LNCAP (cell line): ENCODE measurements at regions not wholly inside any gene's neighbourhood (a gene's known extent, or its start where the extent isn't known, plus 50 kb on each side); places are given as distances from the start of the nearest gene placed in this dataset.

ENCODE experiments used
- TF ChIP-seq, protein P1 (sequence below): fragments of 450-650 bp; IDR thresholded peaks from 2 replicates; pipeline ENCODE4 v1.5.1; 2017; ENCODE audit warnings: mild to moderate bottlenecking

DNA sequence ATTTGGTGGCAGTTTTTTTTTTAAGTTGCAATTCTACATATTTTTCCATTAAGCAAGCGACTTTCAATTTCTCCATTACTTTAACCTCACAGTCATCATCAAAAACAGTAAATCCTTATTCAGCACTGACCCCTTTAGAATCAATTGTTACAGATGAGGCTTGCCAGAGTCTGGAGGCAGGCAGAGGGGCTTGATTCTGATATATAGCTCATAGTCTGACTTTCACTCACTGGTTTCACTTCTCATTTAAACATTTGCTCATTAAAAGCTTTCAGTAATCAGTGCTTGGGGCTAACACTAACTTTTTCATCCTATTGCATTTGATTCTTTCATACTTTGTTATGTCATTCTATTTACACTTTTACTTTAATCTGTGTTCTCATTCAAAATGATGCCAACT, 88.4 kb downstream of the PYDC2 start:
- TF ChIP-seq, protein P1, sequence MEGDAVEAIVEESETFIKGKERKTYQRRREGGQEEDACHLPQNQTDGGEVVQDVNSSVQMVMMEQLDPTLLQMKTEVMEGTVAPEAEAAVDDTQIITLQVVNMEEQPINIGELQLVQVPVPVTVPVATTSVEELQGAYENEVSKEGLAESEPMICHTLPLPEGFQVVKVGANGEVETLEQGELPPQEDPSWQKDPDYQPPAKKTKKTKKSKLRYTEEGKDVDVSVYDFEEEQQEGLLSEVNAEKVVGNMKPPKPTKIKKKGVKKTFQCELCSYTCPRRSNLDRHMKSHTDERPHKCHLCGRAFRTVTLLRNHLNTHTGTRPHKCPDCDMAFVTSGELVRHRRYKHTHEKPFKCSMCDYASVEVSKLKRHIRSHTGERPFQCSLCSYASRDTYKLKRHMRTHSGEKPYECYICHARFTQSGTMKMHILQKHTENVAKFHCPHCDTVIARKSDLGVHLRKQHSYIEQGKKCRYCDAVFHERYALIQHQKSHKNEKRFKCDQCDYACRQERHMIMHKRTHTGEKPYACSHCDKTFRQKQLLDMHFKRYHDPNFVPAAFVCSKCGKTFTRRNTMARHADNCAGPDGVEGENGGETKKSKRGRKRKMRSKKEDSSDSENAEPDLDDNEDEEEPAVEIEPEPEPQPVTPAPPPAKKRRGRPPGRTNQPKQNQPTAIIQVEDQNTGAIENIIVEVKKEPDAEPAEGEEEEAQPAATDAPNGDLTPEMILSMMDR = no peak

- TF ChIP-seq, protein P1 = no peak
These were observed 94.1 kb downstream of the PYDC2 start for GRCh38 chr3:191555037-191555436.

GRCh38 chr3:191557322-191557721, 96.4 kb downstream of the PYDC2 start:
- TF ChIP-seq, protein P1 = no peak

GRCh38 chr3:191563722-191564121, 102.8 kb downstream of the PYDC2 start:
- TF ChIP-seq, protein P1 = no peak

- TF ChIP-seq, protein P1 = no peak
These were observed 105.5 kb downstream of the PYDC2 start for GRCh38 chr3:191566469-191566868.

DNA sequence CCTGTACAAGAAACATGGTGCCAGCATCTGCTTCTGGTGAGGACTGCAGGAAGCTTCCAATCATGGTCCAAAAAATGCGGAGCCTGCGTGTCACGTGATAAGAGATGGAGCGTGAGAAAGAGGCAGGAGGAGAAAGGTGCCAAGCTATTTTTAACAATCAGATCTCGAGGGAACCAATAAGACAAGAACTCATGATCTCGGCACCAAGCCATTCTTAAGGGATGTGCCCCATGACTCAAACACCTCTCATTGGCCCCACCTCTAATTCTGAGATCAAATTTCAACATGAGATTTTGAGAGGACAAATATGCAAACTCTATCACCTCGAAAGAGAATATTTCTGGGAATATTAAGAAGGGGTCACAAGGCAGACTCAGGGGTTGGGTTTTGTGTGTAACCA, 107.2 kb downstream of the PYDC2 start:
- TF ChIP-seq, protein P1 = no peak

GRCh38 chr3:191592105-191592504, 131.1 kb downstream of the PYDC2 start:
- TF ChIP-seq, protein P1 = no peak

DNA sequence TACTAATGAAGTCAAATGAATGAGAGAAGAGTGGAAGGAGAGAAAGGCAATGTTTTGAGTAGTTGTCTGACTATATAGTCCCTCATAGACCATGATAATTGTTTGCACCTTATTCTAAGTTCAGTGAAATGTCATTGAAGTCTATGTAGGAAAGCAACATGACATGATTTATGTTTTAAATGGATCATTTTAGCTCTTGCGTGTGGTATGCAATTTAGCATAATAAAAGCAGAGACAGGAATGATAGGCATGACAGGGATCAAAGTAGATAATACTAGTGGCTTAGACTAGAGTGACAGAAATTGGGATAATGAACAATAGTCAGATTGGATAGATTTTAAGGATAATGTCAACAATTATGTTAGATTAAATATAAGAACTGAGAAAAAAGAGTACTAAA, 132.5 kb downstream of the PYDC2 start:
- TF ChIP-seq, protein P1 = no peak
